SU-DHL-6 (cell line): ENCODE measurements at regions not wholly inside any gene's neighbourhood (a gene's known extent, or its start where the extent isn't known, plus 50 kb on each side); places are given as distances from the start of the nearest gene placed in this dataset.

ENCODE experiments used
- H2AFZ ChIP-seq: fragments of 200-600 bp; sonication (generic); 2 replicates; pipeline ENCODE4 v1.6.1; 2014; ENCODE audit warnings: low read depth, mild to moderate bottlenecking, moderate library complexity, mixed read lengths, antibody characterized with exemption, low read length; ENCODE audit not compliant: severe bottlenecking
- H3F3A ChIP-seq: fragments of 200-600 bp; shearing (Covaris generic); 2 replicates; pipeline ENCODE4 v1.6.0; 2016; ENCODE audit warnings: antibody characterized with exemption, mild to moderate bottlenecking; ENCODE audit not compliant: insufficient read depth
- H3K27ac ChIP-seq: fragments of 200-600 bp; sonication (generic); 2 replicates; pipeline ENCODE4 v1.5.1; 2016; ENCODE audit warnings: low read depth, mild to moderate bottlenecking, low read length, moderate library complexity, mixed read lengths
- H3K27me3 ChIP-seq: fragments of 200-600 bp; sonication (generic), shearing (Covaris generic); 2 replicates; pipeline ENCODE4 v1.6.0; 2014; ENCODE audit warnings: mild to moderate bottlenecking, low read length
- H3K36me3 ChIP-seq: fragments of 200-600 bp; sonication (generic); 2 replicates; pipeline ENCODE4 v1.6.1; 2014; ENCODE audit warnings: mild to moderate bottlenecking, low read length, mixed read lengths
- H3K4me2 ChIP-seq: fragments of 300-600, 200-600 bp; shearing (Covaris generic), sonication (generic); 2 replicates; pipeline ENCODE4 v1.6.0; 2014; ENCODE audit warnings: low read length, low read depth, mild to moderate bottlenecking; ENCODE audit not compliant: poor library complexity, severe bottlenecking
- H3K4me3 ChIP-seq: fragments of 200-600 bp; sonication (generic); 2 replicates; pipeline ENCODE4 v1.5.1; 2014; ENCODE audit warnings: antibody characterized with exemption, low read length, mild to moderate bottlenecking, mixed read lengths; ENCODE audit not compliant: insufficient read depth, poor library complexity, severe bottlenecking
- H3K79me2 ChIP-seq: fragments of 200-600 bp; sonication (generic); 2 replicates; pipeline ENCODE4 v1.6.1; 2014; ENCODE audit warnings: mild to moderate bottlenecking, low read length, moderate library complexity; ENCODE audit not compliant: insufficient read depth
- H3K9ac ChIP-seq: fragments of 200-600 bp; sonication (generic); 2 replicates; pipeline ENCODE4 v1.7.0; 2014; ENCODE audit warnings: mild to moderate bottlenecking, low read length
- H3K9me2 ChIP-seq: fragments of 200-600 bp; sonication (generic); replicated peaks from 2 replicates; pipeline ENCODE4 v1.6.1; 2014; ENCODE audit warnings: low read length; ENCODE audit not compliant: insufficient read depth
- H3K9me3 ChIP-seq: fragments of 200-600 bp; sonication (generic); 2 replicates; pipeline ENCODE4 v1.6.1; 2014; ENCODE audit warnings: low read length, mixed read lengths; ENCODE audit not compliant: insufficient read depth
- H4K20me1 ChIP-seq: fragments of 200-600 bp; sonication (generic); 2 replicates; pipeline ENCODE4 v1.6.1; 2014; ENCODE audit warnings: low read depth, mild to moderate bottlenecking, antibody characterized with exemption, low read length, moderate library complexity, mixed read lengths
- CTCF ChIP-seq: fragments of 200-600 bp; sonication (generic); IDR thresholded peaks from one replicate; pipeline ENCODE4 v1.5.1; 2017; ENCODE audit warnings: antibody characterized with exemption, mild to moderate bottlenecking, low read length, moderate library complexity; ENCODE audit not compliant: insufficient read depth, poor library complexity, severe bottlenecking
- EZH2phosphoT487 ChIP-seq: fragments of 200-600 bp; sonication (generic), shearing (Covaris generic); conservative IDR thresholded peaks from 2 replicates; pipeline ENCODE4 v1.6.1; 2018; ENCODE audit warnings: mild to moderate bottlenecking, antibody characterized with exemption, low read length, moderate library complexity, mixed read lengths

GRCh38 chr10:24086296-24087086 is 122.4 kb upstream of the KIAA1217 start:
- Histone ChIP-seq H3K27ac (no peak overlapping the region), H3K4me2 (no peak overlapping the region), H3K4me3 (no peak overlapping the region), H4K20me1 (no peaks in the 10 kb centered on the region), H3K9me3 (no peaks in the 10 kb centered on the region), H3K9me2 (no peaks in the 10 kb centered on the region), H3K9ac (no peak overlapping the region), H3K79me2 (no peaks in the 10 kb centered on the region), H2AFZ (no peak overlapping the region), H3F3A (no peaks in the 10 kb centered on the region), H3K36me3 (no peaks in the 10 kb centered on the region), H3K27me3 (no peaks in the 10 kb centered on the region)
- TF ChIP-seq CTCF (no peak), EZH2phosphoT487 (no peak)

GRCh38 chr10:24091256-24091655 is 117.7 kb upstream of the KIAA1217 start:
- Histone ChIP-seq H3K27ac (no peak overlapping the region), H3K4me3 (no peak overlapping the region), H2AFZ (no peak overlapping the region), H3K36me3 (no peaks in the 10 kb centered on the region), H4K20me1 (no peaks in the 10 kb centered on the region), H3K9me2 (no peaks in the 10 kb centered on the region), H3K27me3 (no peaks in the 10 kb centered on the region), H3K79me2 (no peaks in the 10 kb centered on the region), H3K9me3 (no peaks in the 10 kb centered on the region), H3K9ac (no peak overlapping the region), H3F3A (no peaks in the 10 kb centered on the region), H3K4me2 (no peak overlapping the region)
- TF ChIP-seq EZH2phosphoT487, result no peak
- no peak for TF ChIP-seq CTCF

GRCh38 chr10:24096281-24096680 is 112.7 kb upstream of the KIAA1217 start:
- no peak overlapping the region for H3K9ac ChIP-seq
- no peaks in the 10 kb centered on the region for H4K20me1 ChIP-seq
- TF ChIP-seq CTCF, result no peak
- no peak for TF ChIP-seq EZH2phosphoT487
- no peak overlapping the region for H3K4me2 ChIP-seq
- no peak overlapping the region for H2AFZ ChIP-seq
- no peaks in the 10 kb centered on the region for H3F3A ChIP-seq
- no peaks in the 10 kb centered on the region for H3K79me2 ChIP-seq
- H3K27me3 ChIP-seq, result no peaks in the 10 kb centered on the region
- no peaks in the 10 kb centered on the region for H3K9me2 ChIP-seq
- no peaks in the 10 kb centered on the region for H3K36me3 ChIP-seq
- H3K9me3 ChIP-seq, result no peaks in the 10 kb centered on the region
- no peak overlapping the region for H3K27ac ChIP-seq
- H3K4me3 ChIP-seq, result no peak overlapping the region
